Ascending aorta (tissue), 2 donors: ENCODE measurements at regions not wholly inside any gene's neighbourhood (a gene's known extent, or its start where the extent isn't known, plus 50 kb on each side); places are given as distances from the start of the nearest gene placed in this dataset.

Experiments
- DNase-seq, 2 donors: peaks; one replicate each; pipeline ENCODE4 v3.0.0-alpha.2; 2019; ENCODE audit warnings: low spot score in 2 of 2
- H3K27ac ChIP-seq, 2 donors: fragments of 200-600 bp; sonication (generic); one replicate each; pipeline ENCODE4 v1.5.1; 2016 to 2017; ENCODE audit warnings: mild to moderate bottlenecking in 1 of 2
- H3K27me3 ChIP-seq: fragments of 200-600 bp; sonication (generic); one replicate; pipeline ENCODE4 v1.5.1; 2017
- H3K36me3 ChIP-seq, 2 donors: fragments of 200-600 bp; sonication (generic); one replicate each; pipeline ENCODE4 v1.5.1; 2016
- H3K4me1 ChIP-seq, 2 donors: fragments of 200-600 bp; sonication (generic); one replicate each; pipeline ENCODE4 v1.5.1; 2016 to 2017; ENCODE audit warnings: mild to moderate bottlenecking in 1 of 2
- H3K4me3 ChIP-seq, 2 donors: fragments of 200-600 bp; sonication (generic); one replicate each; pipeline ENCODE4 v1.5.1; 2016 to 2017; ENCODE audit warnings: mild to moderate bottlenecking in 1 of 2
- H3K9me3 ChIP-seq, 2 donors: fragments of 200-600 bp; sonication (generic); one replicate each; pipeline ENCODE4 v1.5.1; 2016
- CTCF ChIP-seq, 3 experiments: fragments of 200-600 bp in 2 of 3; fragments of 450-650 bp in 1 of 3; sonication (generic) in 2 of 3; IDR thresholded peaks; one replicate each; pipeline ENCODE4 v1.5.1; 2016 to 2019; ENCODE audit warnings: antibody characterized with exemption in 3 of 3, mild to moderate bottlenecking in 1 of 3, moderate library complexity in 1 of 3
- intact Hi-C: fragments of 100-400 bp; cut with DNase I; formaldehyde crosslinking; loops from one replicate; pipeline ENCODE4 v1.15.1; 2023

- Histone ChIP-seq H3K4me1 (no peaks in the 10 kb centered on the region), H3K27me3 (no peaks in the 10 kb centered on the region), H3K9me3 (no peaks in the 10 kb centered on the region), H3K27ac (no peak overlapping the region), H3K36me3 (no peaks in the 10 kb centered on the region), H3K4me3 (no peak overlapping the region)
- intact Hi-C loops: no loop called here
- DNase-seq: no peak
- no peak for TF ChIP-seq CTCF (IDR thresholded peaks at IDR 0.05)
Observed at GRCh38 chr5:6043491-6044310, 334.6 kb downstream of the MED10 start.

- intact Hi-C loops: no loop called here
- TF ChIP-seq CTCF (IDR thresholded peaks at IDR 0.05): no peak
Observed at GRCh38 chr5:6041977-6042550, 336.3 kb downstream of the MED10 start.

GRCh38 chr5:6039111-6039510 lies 339.2 kb downstream of the MED10 start:
- Histone ChIP-seq H3K27ac (no peak overlapping the region), H3K4me1 (no peaks in the 10 kb centered on the region), H3K36me3 (no peaks in the 10 kb centered on the region), H3K27me3 (no peaks in the 10 kb centered on the region), H3K4me3 (no peak overlapping the region), H3K9me3 (no peaks in the 10 kb centered on the region)
- DNase-seq: no peak
- intact Hi-C loops: no loop called here
- TF ChIP-seq CTCF (IDR thresholded peaks at IDR 0.05): no peak

More at GRCh38 chr5:6041977-6042550, 336.3 kb downstream of the MED10 start:
- Histone ChIP-seq H3K4me1 (no peaks in the 10 kb centered on the region), H3K9me3 (no peaks in the 10 kb centered on the region), H3K27ac (no peak overlapping the region), H3K4me3 (no peak overlapping the region), H3K36me3 (no peaks in the 10 kb centered on the region), H3K27me3 (no peaks in the 10 kb centered on the region)
- DNase-seq: no peak

- intact Hi-C loops: no loop called here
- TF ChIP-seq CTCF (IDR thresholded peaks at IDR 0.05): no peak
- Histone ChIP-seq H3K9me3 (no peaks in the 10 kb centered on the region), H3K4me3 (no peak overlapping the region), H3K4me1 (no peaks in the 10 kb centered on the region), H3K27ac (no peak overlapping the region), H3K27me3 (no peaks in the 10 kb centered on the region), H3K36me3 (no peaks in the 10 kb centered on the region)
- no peak for DNase-seq
Observed at GRCh38 chr5:6036006-6036405, 342.3 kb downstream of the MED10 start.

GRCh38 chr5:6029811-6030271 lies 348.5 kb downstream of the MED10 start:
- intact Hi-C loops: no loop called here
- no peaks in the 10 kb centered on the region for H3K4me1 ChIP-seq
- no peak overlapping the region for H3K4me3 ChIP-seq
- H3K9me3 ChIP-seq: no peaks in the 10 kb centered on the region
- no peak for DNase-seq
- no peak for TF ChIP-seq CTCF (IDR thresholded peaks at IDR 0.05)
- no peak overlapping the region for H3K27ac ChIP-seq
- no peaks in the 10 kb centered on the region for H3K27me3 ChIP-seq
- no peaks in the 10 kb centered on the region for H3K36me3 ChIP-seq
